ENCODE measurements at regions not wholly inside any gene's neighbourhood (a gene's known extent, or its start where the extent isn't known, plus 50 kb on each side); places are given as distances from the start of the nearest gene placed in this dataset.

DNA sequence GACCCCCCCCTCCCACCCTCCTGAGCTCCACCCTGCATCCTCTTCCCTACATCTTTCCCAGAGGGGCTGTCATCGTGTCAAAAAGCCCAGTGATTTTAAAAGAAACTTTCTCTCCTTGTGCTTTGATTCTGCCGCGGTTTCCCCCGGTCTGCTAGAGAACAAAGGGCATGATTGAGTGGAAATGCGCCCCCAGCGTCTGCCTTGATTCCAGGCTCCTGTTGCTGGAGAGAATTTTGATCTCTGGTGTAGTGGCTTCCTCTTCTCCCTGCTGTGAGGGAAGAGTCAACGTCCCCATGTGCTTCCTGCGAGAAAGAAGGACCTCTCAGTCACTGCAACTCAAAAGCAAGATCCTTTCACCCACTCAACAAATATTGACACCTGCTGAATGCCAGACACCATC, 61.9 kb upstream of the RAPGEF1 start:
- no peak overlapping the region for H3K4me3 ChIP-seq (ENCODE audit: low read depth, low read length)
- DNase-seq (ENCODE audit: low read depth), result no peak
- in situ Hi-C loops (cut with HindIII; ENCODE audit: low sequenced_read_pairs), result loop anchor here (25.0 kb wide), 1 partner anchor 310 kb away; no protein-coding TSS in a partner anchor
- TF ChIP-seq, protein P1, sequence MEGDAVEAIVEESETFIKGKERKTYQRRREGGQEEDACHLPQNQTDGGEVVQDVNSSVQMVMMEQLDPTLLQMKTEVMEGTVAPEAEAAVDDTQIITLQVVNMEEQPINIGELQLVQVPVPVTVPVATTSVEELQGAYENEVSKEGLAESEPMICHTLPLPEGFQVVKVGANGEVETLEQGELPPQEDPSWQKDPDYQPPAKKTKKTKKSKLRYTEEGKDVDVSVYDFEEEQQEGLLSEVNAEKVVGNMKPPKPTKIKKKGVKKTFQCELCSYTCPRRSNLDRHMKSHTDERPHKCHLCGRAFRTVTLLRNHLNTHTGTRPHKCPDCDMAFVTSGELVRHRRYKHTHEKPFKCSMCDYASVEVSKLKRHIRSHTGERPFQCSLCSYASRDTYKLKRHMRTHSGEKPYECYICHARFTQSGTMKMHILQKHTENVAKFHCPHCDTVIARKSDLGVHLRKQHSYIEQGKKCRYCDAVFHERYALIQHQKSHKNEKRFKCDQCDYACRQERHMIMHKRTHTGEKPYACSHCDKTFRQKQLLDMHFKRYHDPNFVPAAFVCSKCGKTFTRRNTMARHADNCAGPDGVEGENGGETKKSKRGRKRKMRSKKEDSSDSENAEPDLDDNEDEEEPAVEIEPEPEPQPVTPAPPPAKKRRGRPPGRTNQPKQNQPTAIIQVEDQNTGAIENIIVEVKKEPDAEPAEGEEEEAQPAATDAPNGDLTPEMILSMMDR (IDR thresholded peaks at IDR 0.05; ENCODE audit: low read depth, low read length, missing control alignments), result peak; percentile 9

DNA sequence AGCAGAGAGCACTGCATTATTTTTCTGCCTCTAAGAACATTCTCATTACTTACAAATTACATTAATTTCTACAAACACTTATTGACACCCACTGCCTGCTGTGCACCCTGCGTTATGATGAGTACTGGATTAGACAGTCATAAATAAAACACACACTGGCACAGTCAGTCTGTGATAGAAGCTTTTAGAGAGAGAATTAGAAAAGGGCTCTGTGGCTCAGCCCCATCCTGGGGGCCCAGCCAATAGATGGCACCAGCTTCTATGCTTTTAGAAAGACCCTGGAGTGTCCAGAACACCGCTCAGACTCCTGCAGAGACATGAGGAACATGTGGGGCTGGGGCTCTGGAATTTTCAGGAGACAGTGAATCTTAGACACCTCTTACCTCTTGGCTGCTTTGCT, 61.0 kb upstream of the RAPGEF1 start:
- TF ChIP-seq, protein P1 (IDR thresholded peaks at IDR 0.05; ENCODE audit: low read depth, low read length, missing control alignments), result no peak
- in situ Hi-C loops (cut with HindIII; ENCODE audit: low sequenced_read_pairs), result loop anchor here (25.0 kb wide), 1 partner anchor 311 kb away; no protein-coding TSS in a partner anchor
- no peak for DNase-seq (ENCODE audit: low read depth)
- H3K4me3 ChIP-seq (ENCODE audit: low read depth, low read length), result no peak overlapping the region

DNA sequence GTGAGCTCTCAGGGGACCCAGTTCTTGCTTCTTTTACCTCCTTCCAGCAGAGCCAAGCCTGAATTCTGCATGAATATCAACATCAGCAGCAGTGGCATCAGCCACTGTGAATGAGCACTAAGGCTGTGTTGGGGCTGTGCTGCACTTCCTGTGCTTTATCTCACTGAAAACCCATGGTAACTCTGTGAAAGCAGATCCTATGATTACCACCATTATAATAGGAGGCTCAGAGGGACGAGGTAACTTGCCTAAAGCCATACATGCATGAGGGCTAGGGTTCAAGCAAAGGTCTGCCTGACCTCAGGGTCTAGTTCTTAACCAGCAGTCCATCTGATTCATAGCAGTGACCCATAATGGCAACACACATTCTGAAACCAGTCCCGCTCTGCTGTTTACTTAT, 60.5 kb upstream of the RAPGEF1 start:
- H3K4me3 ChIP-seq (ENCODE audit: low read depth, low read length), result no peak overlapping the region
- DNase-seq (ENCODE audit: low read depth), result no peak
- in situ Hi-C loops (cut with HindIII; ENCODE audit: low sequenced_read_pairs), result loop anchor here (25.0 kb wide), 1 partner anchor 312 kb away; no protein-coding TSS in a partner anchor
- TF ChIP-seq, protein P1 (IDR thresholded peaks at IDR 0.05; ENCODE audit: low read depth, low read length, missing control alignments), result no peak

DNA sequence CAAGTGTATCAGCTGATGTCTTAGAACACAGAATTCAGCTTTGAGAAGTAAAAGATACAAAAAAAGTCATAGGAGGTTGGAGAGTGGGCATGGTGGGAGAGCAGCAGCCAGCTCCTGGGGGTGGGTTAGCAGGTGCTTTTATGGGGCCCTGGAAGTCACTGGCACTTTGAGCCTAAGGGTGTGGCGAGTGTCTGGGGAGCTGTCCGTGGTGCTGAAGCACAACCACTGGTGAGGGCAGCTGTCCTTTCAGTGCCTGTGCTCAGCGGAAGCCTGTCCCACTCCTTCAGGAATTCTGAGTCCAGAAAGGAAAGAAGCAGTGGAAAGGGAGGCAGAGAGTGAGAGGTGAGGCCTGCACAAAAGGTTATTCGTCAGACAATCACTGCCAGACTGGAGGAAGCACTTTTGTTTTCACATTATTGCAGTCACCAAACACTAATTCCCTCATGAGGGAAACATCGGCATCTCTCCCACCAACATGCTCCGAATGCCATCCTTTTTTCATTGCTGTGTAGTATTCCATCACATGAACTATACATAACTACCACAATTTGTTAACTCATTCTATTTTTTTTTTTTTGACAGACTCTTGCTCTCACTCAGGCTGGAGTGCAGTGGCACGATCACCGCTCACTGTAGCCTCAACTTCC, 59.4 kb upstream of the RAPGEF1 start:
- in situ Hi-C loops (cut with HindIII; ENCODE audit: low sequenced_read_pairs), result no loop called here
- peak; percentile 4 for DNase-seq (ENCODE audit: low read depth)
- TF ChIP-seq, protein P1 (IDR thresholded peaks at IDR 0.05; ENCODE audit: low read depth, low read length, missing control alignments), result no peak

DNA sequence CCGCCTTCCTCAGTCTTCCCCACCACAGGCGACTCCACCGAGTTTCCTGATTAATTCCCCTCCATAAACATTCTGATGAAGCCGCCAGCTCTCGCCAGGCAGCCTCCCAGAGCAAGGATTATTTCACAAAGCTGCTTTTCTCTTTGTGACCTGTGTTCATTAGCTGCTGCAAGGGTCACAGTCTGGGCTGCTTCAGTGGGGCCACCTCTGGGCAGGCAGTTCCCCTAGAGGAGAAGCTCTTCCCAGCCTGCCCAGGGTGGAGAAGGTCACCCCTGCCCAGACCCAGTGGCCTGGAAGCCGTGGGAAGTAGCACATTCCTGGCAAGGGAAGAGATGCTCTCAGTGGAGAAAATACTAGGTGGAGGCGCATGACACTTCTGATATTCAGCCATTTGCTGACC, 58.4 kb upstream of the RAPGEF1 start:
- no peak overlapping the region for H3K4me3 ChIP-seq (ENCODE audit: low read depth, low read length)
- TF ChIP-seq, protein P1 (IDR thresholded peaks at IDR 0.05; ENCODE audit: low read depth, low read length, missing control alignments), result no peak
- no peak for DNase-seq (ENCODE audit: low read depth)
- in situ Hi-C loops (cut with HindIII; ENCODE audit: low sequenced_read_pairs), result no loop called here

More for the DNA sequence above, 59.4 kb upstream of the RAPGEF1 start:
- no peak overlapping the region for H3K4me3 ChIP-seq (ENCODE audit: low read depth, low read length)

DNA sequence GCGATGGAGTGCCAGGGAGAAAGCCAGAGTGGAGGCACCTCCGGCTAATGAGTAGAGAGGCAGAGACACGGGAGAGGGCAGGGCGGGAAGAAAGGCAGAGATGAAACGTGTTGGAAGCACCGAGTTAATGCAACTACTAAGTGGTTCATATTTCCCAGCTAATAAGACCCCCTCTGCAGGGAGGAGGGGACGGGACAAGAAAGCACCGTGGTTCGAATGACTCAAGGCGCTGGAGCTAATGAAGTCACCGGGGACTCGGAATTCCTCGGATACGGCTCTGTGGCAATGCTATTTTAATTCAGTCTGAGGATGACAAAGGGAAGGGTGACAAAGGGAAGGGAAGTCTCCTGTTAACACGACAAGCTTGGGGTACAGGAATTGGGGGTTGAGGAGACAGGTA, 54.5 kb upstream of the RAPGEF1 start:
- TF ChIP-seq, protein P1 (IDR thresholded peaks at IDR 0.05; ENCODE audit: low read depth, low read length, missing control alignments), result no peak
- no peak overlapping the region for H3K4me3 ChIP-seq (ENCODE audit: low read depth, low read length)
- DNase-seq (ENCODE audit: low read depth), result no peak
- in situ Hi-C loops (cut with HindIII; ENCODE audit: low sequenced_read_pairs), result no loop called here

All from astrocyte of the cerebellum (primary cell).